H9 (cell line): ENCODE measurements at regions not wholly inside any gene's neighbourhood (a gene's known extent, or its start where the extent isn't known, plus 50 kb on each side); places are given as distances from the start of the nearest gene placed in this dataset.

Experiments
- DNase-seq: peaks from one replicate; pipeline ENCODE4 v3.0.0-alpha.2; 2017
- H2AFZ ChIP-seq: one replicate; pipeline ENCODE4 v1.6.1; 2013; ENCODE audit warnings: mild to moderate bottlenecking, low read length, control low read depth, moderate library complexity
- H2AK5ac ChIP-seq: 2 replicates; pipeline ENCODE4 v1.6.1; 2013; ENCODE audit warnings: low read length, control low read depth, mixed read lengths; ENCODE audit not compliant: insufficient read length
- H2BK120ac ChIP-seq: one replicate; pipeline ENCODE4 v1.6.1; 2013; ENCODE audit warnings: low read depth, mild to moderate bottlenecking, low read length, control low read depth, inconsistent platforms; ENCODE audit not compliant: poor library complexity, severe bottlenecking
- H2BK12ac ChIP-seq: 2 replicates; pipeline ENCODE4 v1.6.1; 2013; ENCODE audit warnings: low read length, control low read depth, mixed read lengths, low read depth; ENCODE audit not compliant: insufficient read length
- H2BK15ac ChIP-seq: 2 replicates; pipeline ENCODE4 v1.6.1; 2013; ENCODE audit warnings: low read depth, low read length, control low read depth
- H2BK20ac ChIP-seq: one replicate; pipeline ENCODE4 v1.6.1; 2013; ENCODE audit warnings: low read depth, mild to moderate bottlenecking, low read length, control low read depth, inconsistent platforms; ENCODE audit not compliant: poor library complexity, severe bottlenecking
- H2BK5ac ChIP-seq: 2 replicates; pipeline ENCODE4 v1.6.1; 2013; ENCODE audit warnings: low read length, control low read depth, mixed read lengths; ENCODE audit not compliant: insufficient read length
- H3K14ac ChIP-seq: 2 replicates; pipeline ENCODE4 v1.6.1; 2013; ENCODE audit warnings: low read length, control low read depth; ENCODE audit not compliant: insufficient read depth
- H3K18ac ChIP-seq: 2 replicates; pipeline ENCODE4 v1.6.1; 2013; ENCODE audit warnings: low read depth, mild to moderate bottlenecking, mixed read lengths, low read length, control low read depth; ENCODE audit not compliant: insufficient read length
- H3K23ac ChIP-seq: 2 replicates; pipeline ENCODE4 v1.6.1; 2013; ENCODE audit warnings: low read length, control low read depth, mixed read lengths, low read depth; ENCODE audit not compliant: insufficient read length
- H3K23me2 ChIP-seq: 2 replicates; pipeline ENCODE4 v1.6.1; 2013; ENCODE audit warnings: low read depth, mild to moderate bottlenecking, mixed read lengths, low read length, control low read depth; ENCODE audit not compliant: insufficient read length, poor library complexity, severe bottlenecking
- H3K27ac ChIP-seq: 2 replicates; pipeline ENCODE4 v1.5.1; 2013; ENCODE audit warnings: low read length, control low read depth, mixed read lengths, low read depth; ENCODE audit not compliant: insufficient read length
- H3K27me3 ChIP-seq: 2 replicates; pipeline ENCODE4 v1.6.1; 2013; ENCODE audit warnings: low read length, control low read depth, inconsistent platforms; ENCODE audit not compliant: insufficient read depth
- H3K4ac ChIP-seq: 2 replicates; pipeline ENCODE4 v1.6.1; 2013; ENCODE audit warnings: low read depth, mild to moderate bottlenecking, control low read depth, inconsistent platforms, low read length, moderate library complexity
- H3K4me1 ChIP-seq: 2 replicates; pipeline ENCODE4 v1.6.1; 2013; ENCODE audit warnings: low read length, control low read depth, inconsistent platforms; ENCODE audit not compliant: insufficient read depth
- H3K4me2 ChIP-seq: 2 replicates; pipeline ENCODE4 v1.6.1; 2013; ENCODE audit warnings: low read length, control low read depth, mixed read lengths; ENCODE audit not compliant: insufficient read length, insufficient read depth
- H3K56ac ChIP-seq: 2 replicates; pipeline ENCODE4 v1.6.1; 2013; ENCODE audit warnings: low read depth, mild to moderate bottlenecking, mixed read lengths, low read length, control low read depth; ENCODE audit not compliant: insufficient read length
- H3K79me1 ChIP-seq: 2 replicates; pipeline ENCODE4 v1.6.1; 2013; ENCODE audit warnings: low read depth, mild to moderate bottlenecking, moderate library complexity, low read length, control low read depth, inconsistent platforms; ENCODE audit not compliant: insufficient read depth, poor library complexity, severe bottlenecking
- H3K79me2 ChIP-seq: 2 replicates; pipeline ENCODE4 v1.6.1; 2013; ENCODE audit warnings: low read length, control low read depth, inconsistent platforms; ENCODE audit not compliant: insufficient read depth
- H3K9ac ChIP-seq: 2 replicates; pipeline ENCODE4 v1.6.1; 2013; ENCODE audit warnings: low read length, control low read depth, mixed read lengths; ENCODE audit not compliant: insufficient read length; ENCODE audit errors: extremely low read depth
- H3K9me3 ChIP-seq: one replicate; pipeline ENCODE4 v1.6.1; 2013; ENCODE audit warnings: low read depth, low read length, inconsistent platforms; ENCODE audit not compliant: control insufficient read depth
- H3T11ph ChIP-seq: one replicate; pipeline ENCODE4 v1.6.1; 2013; ENCODE audit warnings: mild to moderate bottlenecking, low read length, control low read depth, inconsistent platforms
- H4K20me1 ChIP-seq: one replicate; pipeline ENCODE4 v1.6.1; 2013; ENCODE audit not compliant: control insufficient read depth, insufficient read length, insufficient read depth
- H4K5ac ChIP-seq: 2 replicates; pipeline ENCODE4 v1.6.1; 2013; ENCODE audit warnings: low read depth, mild to moderate bottlenecking, mixed read lengths, low read length, control low read depth; ENCODE audit not compliant: insufficient read length
- H4K8ac ChIP-seq: replicated peaks from 2 replicates; pipeline ENCODE4 v1.6.1; 2013; ENCODE audit warnings: low read length, control low read depth, mixed read lengths, low read depth; ENCODE audit not compliant: insufficient read length
- H4K91ac ChIP-seq: 2 replicates; pipeline ENCODE4 v1.6.1; 2013; ENCODE audit warnings: low read depth, mild to moderate bottlenecking, moderate library complexity, mixed read lengths, low read length, control low read depth; ENCODE audit not compliant: insufficient read length
- H3K27ac Mint-ChIP-seq, 3 experiments: 2 replicates in 2 of 3; 3 replicates in 1 of 3; pipeline ENCODE4 v1.8.0; 2020 to 2021; ENCODE audit warnings: mixed read lengths in 3 of 3, mild to moderate bottlenecking in 1 of 3, moderate library complexity in 1 of 3
- H3K27me3 Mint-ChIP-seq: 2 replicates; pipeline ENCODE4 v1.8.0; 2021; ENCODE audit warnings: low read depth, mild to moderate bottlenecking, moderate library complexity, mixed read lengths
- H3K36me3 Mint-ChIP-seq, 3 experiments: 2 replicates in 2 of 3; 3 replicates in 1 of 3; pipeline ENCODE4 v1.8.0; 2020 to 2021; ENCODE audit warnings: low read depth in 3 of 3, mixed read lengths in 3 of 3; ENCODE audit not compliant: insufficient read depth in 1 of 3
- H3K4me1 Mint-ChIP-seq, 2 experiments: 2 replicates each; pipeline ENCODE4 v1.8.0; 2020; ENCODE audit warnings: mixed read lengths in 2 of 2
- H3K4me3 Mint-ChIP-seq, 2 experiments: 2 replicates in 1 of 2; 3 replicates in 1 of 2; pipeline ENCODE4 v1.8.0; 2020 to 2021; ENCODE audit warnings: mild to moderate bottlenecking in 2 of 2, mixed read lengths in 2 of 2, moderate library complexity in 1 of 2
- H3K9me3 Mint-ChIP-seq, 2 experiments: 2 replicates in 1 of 2; 3 replicates in 1 of 2; pipeline ENCODE4 v1.8.0; 2020; ENCODE audit warnings: mild to moderate bottlenecking in 2 of 2, mixed read lengths in 2 of 2, moderate library complexity in 1 of 2
- WGBS: extraction: QIAGEN DNeasy Blood & Tissue Kit; methylation state at CpG from one replicate; pipeline ENCODE4 v1.1.7; 2013; ENCODE audit warnings: missing lambda C conversion rate, low lambda C conversion rate, mixed read lengths; ENCODE audit not compliant: insufficient read length; ENCODE audit errors: extremely low coverage; 5-methylcytosine and 5-hydroxymethylcytosine counted together
- TF ChIP-seq, protein P1 (sequence below): fragments of 200-600 bp; sonication (generic); conservative IDR thresholded peaks from 3 replicates; pipeline ENCODE4 v1.8.0; 2021; ENCODE audit warnings: antibody characterized with exemption, mild to moderate bottlenecking

DNA sequence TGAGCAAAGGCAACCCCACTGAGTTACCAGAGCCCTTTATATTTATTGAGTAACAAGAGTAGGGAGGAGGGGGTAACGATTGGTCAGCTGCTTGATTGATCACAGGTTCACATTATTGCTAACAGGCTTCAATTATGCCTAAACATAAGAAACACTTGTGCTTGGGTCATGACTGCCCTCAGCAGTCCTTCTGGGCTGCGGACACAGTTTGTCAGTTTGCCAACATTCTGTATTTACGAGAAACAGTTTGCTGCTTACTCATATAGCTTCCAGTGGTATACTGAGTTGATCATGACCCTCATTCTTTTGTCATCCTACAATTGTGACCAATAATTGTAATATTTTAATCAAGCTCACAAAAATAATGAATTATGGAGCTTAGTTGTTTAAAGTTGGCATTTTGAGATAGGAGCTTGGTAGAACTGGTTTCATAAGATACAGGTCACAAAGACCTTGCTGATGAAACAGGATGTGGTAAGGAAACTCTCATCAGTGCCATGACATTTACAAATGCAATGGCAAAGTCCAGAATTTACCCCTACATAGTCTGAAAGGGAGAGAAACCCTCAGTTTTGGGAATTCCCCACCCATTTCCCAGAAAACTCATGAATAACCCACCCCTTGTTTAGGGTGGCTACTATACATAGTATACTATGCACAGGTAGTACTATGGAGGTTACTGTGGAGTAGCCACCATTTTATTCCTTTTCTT, 1421.0 kb upstream of the FLRT2 start:
- H3K27ac ChIP-seq: no peak overlapping the region
- H3K27me3 Mint-ChIP-seq: no peaks in the 10 kb centered on the region
- no peak overlapping the region for H3K56ac ChIP-seq
- H3K9me3 Mint-ChIP-seq: peaks cover 6 to 12% of the 10 kb centered on the region in 2 experiments; a peak in 3 of 5 replicates
- H3K23ac ChIP-seq: no peak overlapping the region
- no peaks in the 10 kb centered on the region for H3K4me1 ChIP-seq
- no peak overlapping the region for H2BK12ac ChIP-seq
- WGBS: no CpG with 5 or more reads among the region's 3 CpGs
- H2AFZ ChIP-seq: no peak overlapping the region
- H3K4me3 Mint-ChIP-seq: no peak overlapping the region
- no peak overlapping the region for H3K27ac Mint-ChIP-seq
- no peak overlapping the region for H2BK5ac ChIP-seq
- H3K36me3 Mint-ChIP-seq: peaks cover 0 to 8% (median 4%) of the 10 kb centered on the region in 3 experiments; a peak in 6 of 7 replicates
- no peak overlapping the region for H3T11ph ChIP-seq
- H3K79me2 ChIP-seq: no peaks in the 10 kb centered on the region
- H4K8ac ChIP-seq: no peak overlapping the region
- no peak overlapping the region for H2BK120ac ChIP-seq
- no peak overlapping the region for H3K18ac ChIP-seq
- H2AK5ac ChIP-seq: no peak overlapping the region
- TF ChIP-seq, protein P1, sequence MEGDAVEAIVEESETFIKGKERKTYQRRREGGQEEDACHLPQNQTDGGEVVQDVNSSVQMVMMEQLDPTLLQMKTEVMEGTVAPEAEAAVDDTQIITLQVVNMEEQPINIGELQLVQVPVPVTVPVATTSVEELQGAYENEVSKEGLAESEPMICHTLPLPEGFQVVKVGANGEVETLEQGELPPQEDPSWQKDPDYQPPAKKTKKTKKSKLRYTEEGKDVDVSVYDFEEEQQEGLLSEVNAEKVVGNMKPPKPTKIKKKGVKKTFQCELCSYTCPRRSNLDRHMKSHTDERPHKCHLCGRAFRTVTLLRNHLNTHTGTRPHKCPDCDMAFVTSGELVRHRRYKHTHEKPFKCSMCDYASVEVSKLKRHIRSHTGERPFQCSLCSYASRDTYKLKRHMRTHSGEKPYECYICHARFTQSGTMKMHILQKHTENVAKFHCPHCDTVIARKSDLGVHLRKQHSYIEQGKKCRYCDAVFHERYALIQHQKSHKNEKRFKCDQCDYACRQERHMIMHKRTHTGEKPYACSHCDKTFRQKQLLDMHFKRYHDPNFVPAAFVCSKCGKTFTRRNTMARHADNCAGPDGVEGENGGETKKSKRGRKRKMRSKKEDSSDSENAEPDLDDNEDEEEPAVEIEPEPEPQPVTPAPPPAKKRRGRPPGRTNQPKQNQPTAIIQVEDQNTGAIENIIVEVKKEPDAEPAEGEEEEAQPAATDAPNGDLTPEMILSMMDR: no peak
- H3K4ac ChIP-seq: no peak overlapping the region
- H2BK15ac ChIP-seq: no peak overlapping the region
- no peak overlapping the region for H4K91ac ChIP-seq
- H4K20me1 ChIP-seq: no peaks in the 10 kb centered on the region
- no peaks in the 10 kb centered on the region for H3K27me3 ChIP-seq
- H3K9ac ChIP-seq: no peak overlapping the region
- H3K4me2 ChIP-seq: no peak overlapping the region
- no peak overlapping the region for H4K5ac ChIP-seq
- no peak for DNase-seq
- no peaks in the 10 kb centered on the region for H3K79me1 ChIP-seq
- no peak overlapping the region for H3K14ac ChIP-seq
- no peaks in the 10 kb centered on the region for H3K4me1 Mint-ChIP-seq
- H3K23me2 ChIP-seq: no peaks in the 10 kb centered on the region
- no peak overlapping the region for H2BK20ac ChIP-seq
- no peaks in the 10 kb centered on the region for H3K9me3 ChIP-seq
